Large intestine (tissue), 3 donors: ENCODE measurements at regions not wholly inside any gene's neighbourhood (a gene's known extent, or its start where the extent isn't known, plus 50 kb on each side); places are given as distances from the start of the nearest gene placed in this dataset.

Experiments
- DNase-seq, 2 donors: peaks; one replicate each; pipeline versions ENCODE4 v3.0.0 to v3.0.0-alpha.2; 2013
- H3K27ac ChIP-seq: one replicate; pipeline ENCODE4 v1.5.1; 2013; ENCODE audit warnings: low read length
- H3K27me3 ChIP-seq: 2 replicates; pipeline ENCODE4 v1.6.1; 2013; ENCODE audit warnings: low read length; ENCODE audit not compliant: control insufficient read depth, insufficient read depth
- H3K36me3 ChIP-seq: 2 replicates; pipeline ENCODE4 v1.6.1; 2013; ENCODE audit warnings: low read length; ENCODE audit not compliant: control insufficient read depth, insufficient read depth
- H3K4me1 ChIP-seq: one replicate; pipeline ENCODE4 v1.6.1; 2013; ENCODE audit warnings: low read length; ENCODE audit not compliant: control insufficient read depth, insufficient read depth
- H3K4me3 ChIP-seq: one replicate; pipeline ENCODE4 v1.5.1; 2013; ENCODE audit warnings: low read length
- H3K9me3 ChIP-seq: one replicate; pipeline ENCODE4 v1.6.1; 2013; ENCODE audit warnings: mild to moderate bottlenecking, low read depth, low read length, moderate library complexity; ENCODE audit not compliant: control insufficient read depth
- WGBS: methylation state at CpG from one replicate; pipeline ENCODE4 v1.1.5; 2013; ENCODE audit warnings: low lambda C conversion rate; ENCODE audit not compliant: insufficient coverage; 5-methylcytosine and 5-hydroxymethylcytosine counted together

GRCh38 chr4:163077680-163078079 is 89.0 kb downstream of the NAF1 start:
- no peaks in the 10 kb centered on the region for H3K4me1 ChIP-seq
- H3K9me3 ChIP-seq: no peaks in the 10 kb centered on the region
- no peak overlapping the region for H3K4me3 ChIP-seq
- no peaks in the 10 kb centered on the region for H3K27me3 ChIP-seq
- DNase-seq: no peak
- no peak overlapping the region for H3K27ac ChIP-seq
- no peaks in the 10 kb centered on the region for H3K36me3 ChIP-seq
- WGBS: no CpG with 5 or more reads among the region's 1 CpG

- H3K27me3 ChIP-seq: no peaks in the 10 kb centered on the region
- no peak overlapping the region for H3K4me3 ChIP-seq
- no peaks in the 10 kb centered on the region for H3K4me1 ChIP-seq
- 72% methylated on average over 2 of the region's 4 CpGs for WGBS
- H3K27ac ChIP-seq: no peak overlapping the region
- DNase-seq: no peak
- no peaks in the 10 kb centered on the region for H3K9me3 ChIP-seq
- H3K36me3 ChIP-seq: no peaks in the 10 kb centered on the region
These were observed 94.5 kb downstream of the NAF1 start for GRCh38 chr4:163072222-163072621.

- no peaks in the 10 kb centered on the region for H3K27me3 ChIP-seq
- no peaks in the 10 kb centered on the region for H3K9me3 ChIP-seq
- H3K4me1 ChIP-seq: no peaks in the 10 kb centered on the region
- H3K27ac ChIP-seq: no peak overlapping the region
- H3K36me3 ChIP-seq: no peaks in the 10 kb centered on the region
- H3K4me3 ChIP-seq: no peak overlapping the region
- no peak for DNase-seq
These were observed 95.4 kb downstream of the NAF1 start for GRCh38 chr4:163071308-163071707.

GRCh38 chr4:163070023-163070422 is 96.7 kb downstream of the NAF1 start:
- Histone ChIP-seq H3K4me3 (no peak overlapping the region), H3K27me3 (no peaks in the 10 kb centered on the region), H3K27ac (no peak overlapping the region), H3K4me1 (no peaks in the 10 kb centered on the region), H3K9me3 (no peaks in the 10 kb centered on the region), H3K36me3 (no peaks in the 10 kb centered on the region)
- no peak for DNase-seq
- 83% methylated on average over 1 of the region's 2 CpGs for WGBS

GRCh38 chr4:163063891-163064290 is 102.8 kb downstream of the NAF1 start:
- Histone ChIP-seq H3K9me3 (no peaks in the 10 kb centered on the region), H3K36me3 (no peaks in the 10 kb centered on the region), H3K4me3 (no peak overlapping the region), H3K27me3 (no peaks in the 10 kb centered on the region), H3K4me1 (no peaks in the 10 kb centered on the region), H3K27ac (no peak overlapping the region)
- WGBS: 70% methylated on average over 2 of the region's 3 CpGs
- DNase-seq: no peak

- DNase-seq: no peak
- Histone ChIP-seq H3K36me3 (no peaks in the 10 kb centered on the region), H3K4me1 (no peaks in the 10 kb centered on the region), H3K9me3 (no peaks in the 10 kb centered on the region), H3K27ac (no peak overlapping the region), H3K27me3 (no peaks in the 10 kb centered on the region), H3K4me3 (no peak overlapping the region)
- WGBS: no CpG with 5 or more reads among the region's 3 CpGs
These were observed 118.2 kb downstream of the NAF1 start for GRCh38 chr4:163048447-163048846.

- no peaks in the 10 kb centered on the region for H3K36me3 ChIP-seq
- no peak overlapping the region for H3K4me3 ChIP-seq
- H3K27ac ChIP-seq: no peak overlapping the region
- DNase-seq: no peak
- H3K4me1 ChIP-seq: no peaks in the 10 kb centered on the region
- H3K9me3 ChIP-seq: peaks cover 4% of the 10 kb centered on the region
- H3K27me3 ChIP-seq: no peaks in the 10 kb centered on the region
- WGBS: no CpG with 5 or more reads among the region's 3 CpGs
These were observed 124.4 kb downstream of the NAF1 start for GRCh38 chr4:163042306-163042705.

GRCh38 chr4:163017135-163017534 is 149.6 kb downstream of the NAF1 start:
- WGBS: no CpG with 5 or more reads among the region's 1 CpG
- Histone ChIP-seq H3K4me3 (no peak overlapping the region), H3K27me3 (no peaks in the 10 kb centered on the region), H3K27ac (no peak overlapping the region), H3K36me3 (no peaks in the 10 kb centered on the region), H3K4me1 (no peaks in the 10 kb centered on the region), H3K9me3 (no peaks in the 10 kb centered on the region)
- no peak for DNase-seq

- 17% methylated on average over 2 of the region's 4 CpGs for WGBS
- Histone ChIP-seq H3K4me1 (no peaks in the 10 kb centered on the region), H3K27ac (no peak overlapping the region), H3K36me3 (no peaks in the 10 kb centered on the region), H3K9me3 (no peaks in the 10 kb centered on the region), H3K4me3 (no peak overlapping the region), H3K27me3 (no peaks in the 10 kb centered on the region)
- no peak for DNase-seq
These were observed 153.9 kb downstream of the NAF1 start for GRCh38 chr4:163012816-163013215.

- no peak overlapping the region for H3K27ac ChIP-seq
- no peaks in the 10 kb centered on the region for H3K36me3 ChIP-seq
- H3K9me3 ChIP-seq: no peaks in the 10 kb centered on the region
- no peaks in the 10 kb centered on the region for H3K27me3 ChIP-seq
- WGBS: no CpG with 5 or more reads among the region's 4 CpGs
- H3K4me3 ChIP-seq: no peak overlapping the region
- no peaks in the 10 kb centered on the region for H3K4me1 ChIP-seq
- no peak for DNase-seq
These were observed 162.7 kb downstream of the NAF1 start for GRCh38 chr4:163003979-163004378.

- H3K4me1 ChIP-seq: no peaks in the 10 kb centered on the region
- H3K9me3 ChIP-seq: peaks cover 6% of the 10 kb centered on the region
- no peaks in the 10 kb centered on the region for H3K27me3 ChIP-seq
- no peaks in the 10 kb centered on the region for H3K36me3 ChIP-seq
- no peak overlapping the region for H3K4me3 ChIP-seq
- no peak overlapping the region for H3K27ac ChIP-seq
- DNase-seq: no peak
These were observed 178.2 kb downstream of the NAF1 start for GRCh38 chr4:162988530-162988929.
